D721Med (cell line): ENCODE measurements at regions not wholly inside any gene's neighbourhood (a gene's known extent, or its start where the extent isn't known, plus 50 kb on each side); places are given as distances from the start of the nearest gene placed in this dataset.

Experiments
- DNase-seq: peaks from one replicate; pipeline ENCODE4 v3.0.0; 2011; ENCODE audit warnings: low spot score; ENCODE audit not compliant: insufficient read length
- FAIRE-seq: peaks from 2 replicates; lab custom pipeline; 2011; peaks lifted over from hg19 to GRCh38; lab: Jason Lieb, UNC
- TF ChIP-seq, protein P1 (sequence below): IDR thresholded peaks from 2 replicates; pipeline ENCODE4 v1.5.1; 2012; ENCODE audit warnings: mild to moderate bottlenecking, control low read depth; ENCODE audit not compliant: insufficient read depth; ENCODE audit errors: missing control alignments

DNA sequence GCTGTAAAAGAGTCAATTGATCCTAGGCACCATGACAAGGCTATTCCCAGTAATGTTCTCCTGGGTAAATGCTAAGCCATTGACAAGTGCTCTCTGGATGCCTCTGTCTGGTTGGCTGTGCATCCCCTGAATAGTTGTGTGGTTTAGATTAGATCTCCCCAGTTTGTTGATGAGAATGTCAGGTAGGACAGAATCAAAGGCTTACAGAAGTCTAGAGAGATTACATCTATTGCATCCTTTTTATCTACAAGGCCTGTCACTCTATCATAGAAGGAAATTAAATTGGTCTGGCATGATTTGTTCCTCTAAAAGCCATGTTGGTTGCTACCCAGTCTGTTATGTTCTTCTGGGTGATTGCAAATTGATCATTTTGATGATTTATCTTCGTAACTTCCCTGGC is 548.3 kb downstream of the GATA3 start:
- FAIRE-seq (no peak), DNase-seq (no peak)
- TF ChIP-seq, protein P1, sequence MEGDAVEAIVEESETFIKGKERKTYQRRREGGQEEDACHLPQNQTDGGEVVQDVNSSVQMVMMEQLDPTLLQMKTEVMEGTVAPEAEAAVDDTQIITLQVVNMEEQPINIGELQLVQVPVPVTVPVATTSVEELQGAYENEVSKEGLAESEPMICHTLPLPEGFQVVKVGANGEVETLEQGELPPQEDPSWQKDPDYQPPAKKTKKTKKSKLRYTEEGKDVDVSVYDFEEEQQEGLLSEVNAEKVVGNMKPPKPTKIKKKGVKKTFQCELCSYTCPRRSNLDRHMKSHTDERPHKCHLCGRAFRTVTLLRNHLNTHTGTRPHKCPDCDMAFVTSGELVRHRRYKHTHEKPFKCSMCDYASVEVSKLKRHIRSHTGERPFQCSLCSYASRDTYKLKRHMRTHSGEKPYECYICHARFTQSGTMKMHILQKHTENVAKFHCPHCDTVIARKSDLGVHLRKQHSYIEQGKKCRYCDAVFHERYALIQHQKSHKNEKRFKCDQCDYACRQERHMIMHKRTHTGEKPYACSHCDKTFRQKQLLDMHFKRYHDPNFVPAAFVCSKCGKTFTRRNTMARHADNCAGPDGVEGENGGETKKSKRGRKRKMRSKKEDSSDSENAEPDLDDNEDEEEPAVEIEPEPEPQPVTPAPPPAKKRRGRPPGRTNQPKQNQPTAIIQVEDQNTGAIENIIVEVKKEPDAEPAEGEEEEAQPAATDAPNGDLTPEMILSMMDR, result no peak

DNA sequence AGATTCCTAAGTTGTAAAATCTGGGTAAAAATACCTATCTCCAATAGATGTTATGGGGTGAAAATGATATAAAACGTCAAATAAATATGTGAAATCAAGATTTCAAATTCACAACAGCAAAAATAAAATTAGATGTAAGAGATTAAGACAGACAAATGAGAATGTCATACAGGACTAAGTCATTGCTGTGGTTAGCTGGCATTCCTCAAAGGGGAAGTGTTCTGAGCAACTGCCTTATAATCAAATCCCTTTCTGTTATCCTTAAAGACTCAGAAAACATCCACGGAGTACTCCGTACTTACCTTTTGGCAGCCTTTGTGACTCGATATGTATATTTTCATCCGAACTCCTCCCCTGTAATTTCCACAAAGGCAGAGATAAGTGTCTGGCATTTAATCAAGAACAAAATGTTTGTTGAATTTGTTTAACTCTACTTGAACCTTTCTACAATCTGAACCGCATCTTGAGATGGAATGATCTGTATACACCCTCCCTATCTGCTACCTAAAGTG is 559.6 kb downstream of the GATA3 start:
- TF ChIP-seq, protein P1, result no peak
- FAIRE-seq (no peak), DNase-seq (no peak)

DNA sequence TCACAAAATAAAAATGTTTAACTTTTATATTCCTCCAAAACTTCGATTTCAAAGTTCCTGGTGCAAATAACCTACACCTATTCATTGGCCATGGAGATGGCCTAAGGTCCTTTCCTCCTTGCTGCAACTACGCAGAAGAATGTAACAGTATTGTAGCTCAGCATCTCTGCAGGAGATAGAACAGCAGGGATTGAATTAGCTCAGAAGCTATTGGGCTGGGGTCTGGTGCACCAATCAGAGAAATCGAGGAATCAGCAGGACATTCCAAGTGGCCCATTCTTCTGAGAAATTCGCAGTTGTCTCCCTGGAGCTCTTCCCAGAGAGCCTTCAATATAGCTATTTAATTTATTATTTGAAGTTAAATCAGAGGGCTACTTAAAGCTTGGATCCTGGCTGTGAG is 560.6 kb downstream of the GATA3 start:
- no peak for DNase-seq
- TF ChIP-seq, protein P1, result no peak
- no peak for FAIRE-seq

DNA sequence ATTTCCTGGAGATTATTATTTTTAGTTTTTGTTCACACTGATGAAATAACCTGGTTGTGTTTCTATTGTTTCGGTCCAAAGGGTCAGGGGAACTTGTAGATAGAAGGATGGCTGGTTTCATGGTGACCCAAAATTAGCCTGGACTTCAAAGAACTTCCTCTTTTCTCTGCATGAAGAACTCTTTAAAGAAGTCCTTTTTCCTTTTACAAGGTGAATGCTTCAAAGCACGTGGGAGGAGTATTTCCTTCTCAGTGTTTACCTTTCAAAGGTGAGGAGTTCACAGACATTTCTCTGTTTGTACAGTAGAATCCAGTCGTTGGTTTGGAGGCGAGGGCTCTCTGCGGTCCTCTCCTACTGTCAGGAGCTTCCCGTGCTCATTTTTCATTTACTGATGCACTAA is 561.7 kb downstream of the GATA3 start:
- DNase-seq (no peak), FAIRE-seq (no peak)
- TF ChIP-seq, protein P1, result no peak

DNA sequence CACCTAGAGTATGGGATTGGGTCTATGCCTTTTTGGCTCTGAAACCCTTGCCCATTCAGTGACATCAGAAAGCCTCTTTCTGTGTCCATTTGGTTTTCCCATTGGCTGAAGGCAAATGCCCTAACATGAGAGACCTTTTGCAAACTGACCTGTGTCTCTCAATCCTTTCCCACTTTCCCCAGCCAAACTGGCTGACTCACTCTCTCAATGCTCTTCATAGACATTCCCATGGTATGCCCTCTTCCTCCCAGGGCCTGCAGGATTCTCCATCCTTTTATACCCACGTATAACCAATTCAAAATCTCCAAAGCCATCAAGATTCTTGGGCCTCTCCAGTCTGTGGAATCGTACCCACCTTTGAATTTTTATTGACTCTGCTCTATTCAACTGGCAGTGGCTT is 563.3 kb downstream of the GATA3 start:
- TF ChIP-seq, protein P1, result no peak
- no peak for FAIRE-seq
- no peak for DNase-seq

DNA sequence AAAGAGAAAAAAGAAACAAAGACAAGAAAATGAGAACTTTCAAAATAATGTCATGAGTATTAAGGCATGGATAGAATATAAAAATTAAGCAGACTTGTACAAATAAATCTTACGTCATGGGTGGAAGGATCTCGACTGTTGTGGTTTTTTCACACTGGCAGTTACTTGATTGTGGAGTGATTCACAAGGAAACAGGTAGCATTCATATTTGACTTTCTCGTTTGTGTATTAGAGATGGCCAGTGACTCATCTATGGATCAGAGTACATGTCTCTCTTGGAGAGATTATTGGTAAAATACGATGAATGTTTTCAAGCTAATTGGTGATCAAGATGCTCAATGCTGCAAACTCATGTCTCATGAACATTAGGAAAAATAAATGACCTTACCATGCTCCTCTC is 564.3 kb downstream of the GATA3 start:
- FAIRE-seq (no peak), DNase-seq (no peak)
- TF ChIP-seq, protein P1, result no peak

DNA sequence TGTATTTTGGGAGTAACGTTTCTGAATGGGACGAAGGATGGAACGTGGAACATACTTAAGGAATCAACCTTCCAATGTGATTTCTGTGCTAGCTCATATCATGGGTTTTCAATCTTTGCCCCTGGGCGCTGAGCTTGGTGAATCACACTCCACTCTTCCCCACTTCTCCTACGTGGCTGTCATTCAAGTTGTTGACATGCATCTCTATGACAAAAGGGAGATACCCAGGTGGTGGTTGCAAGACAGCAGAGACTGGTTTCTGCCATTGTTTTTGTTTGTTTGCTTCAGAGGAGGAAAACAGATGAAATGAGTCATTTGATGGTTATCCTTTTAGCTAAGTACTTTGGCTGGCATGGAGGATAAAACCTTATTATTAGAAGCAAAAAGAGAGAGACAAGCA is 573.9 kb downstream of the GATA3 start:
- TF ChIP-seq, protein P1, result no peak
- FAIRE-seq (no peak), DNase-seq (no peak)
